Hepatic stellate cell (primary cell): ENCODE measurements at regions not wholly inside any gene's neighbourhood (a gene's known extent, or its start where the extent isn't known, plus 50 kb on each side); places are given as distances from the start of the nearest gene placed in this dataset.

Experiments
- DNase-seq: peaks from one replicate; pipeline ENCODE4 v3.0.0; 2011; ENCODE audit warnings: low spot score

DNA sequence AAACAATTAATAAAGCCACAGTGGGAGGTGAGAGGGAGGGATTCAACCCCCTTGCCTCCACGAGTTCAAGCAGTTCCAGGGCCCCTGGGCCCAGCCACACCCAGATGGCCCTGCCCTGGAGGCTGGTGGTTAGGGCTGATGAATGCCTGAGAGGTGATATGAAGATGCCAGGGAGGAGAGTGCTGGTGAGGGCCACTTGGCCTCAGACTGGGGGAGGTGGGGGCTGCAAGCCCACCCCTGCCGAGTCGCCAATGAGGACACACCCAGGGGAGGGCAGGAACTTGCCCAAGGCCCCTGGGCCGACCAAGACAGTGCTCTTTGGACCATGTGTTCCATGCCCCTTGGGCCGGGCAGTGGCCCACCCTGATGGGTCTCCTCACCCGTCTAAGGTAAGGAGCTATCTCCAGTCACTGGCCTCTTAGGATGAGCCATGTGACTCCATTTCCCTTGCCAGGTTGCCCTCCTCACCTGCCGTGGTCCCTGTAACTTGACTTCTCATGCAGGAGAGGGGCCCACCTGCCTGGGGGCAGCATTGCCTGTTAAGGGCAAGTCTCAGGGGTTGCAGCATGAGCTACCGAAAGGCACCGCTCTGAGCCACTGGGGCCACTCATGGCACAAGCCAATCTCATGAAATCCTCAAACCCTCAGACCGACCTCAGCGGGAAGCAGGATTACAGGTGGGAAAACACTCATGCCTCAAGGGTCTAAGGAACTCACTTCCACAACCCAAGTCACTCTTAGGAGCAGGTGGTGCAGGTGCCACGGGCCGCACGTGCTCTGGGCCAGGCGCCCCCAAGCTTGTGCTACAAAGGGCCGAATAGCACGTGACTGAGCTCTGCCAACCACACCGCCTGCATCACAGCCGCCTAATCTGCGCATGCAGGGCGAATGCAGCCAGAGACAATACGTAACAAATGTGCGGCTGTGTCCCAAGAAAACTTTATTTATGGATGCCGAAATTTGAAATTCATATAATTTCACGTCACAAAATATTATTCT is 147.4 kb upstream of the MLN start:
- DNase-seq = no peak

DNA sequence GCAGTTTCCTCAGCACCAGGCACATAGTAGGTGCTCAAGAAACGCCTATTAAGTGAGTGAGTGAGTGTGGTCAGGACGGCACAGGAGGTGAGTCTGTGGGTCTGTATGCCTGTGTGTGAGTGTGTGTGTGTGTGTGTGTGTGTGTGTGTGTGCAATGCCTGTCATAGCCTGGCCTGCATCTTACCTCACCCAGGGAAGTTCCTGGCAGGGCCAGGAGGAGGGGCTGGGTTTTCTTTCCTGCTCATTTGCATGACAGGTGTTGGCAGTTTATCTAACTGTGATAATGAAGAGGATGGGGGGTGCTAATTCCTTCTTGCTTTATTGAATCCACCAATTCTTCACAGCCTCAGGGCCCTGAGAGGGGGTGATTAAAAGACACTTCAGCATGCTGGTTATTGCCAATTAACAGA is 146.7 kb upstream of the MLN start:
- no peak for DNase-seq

- no peak for DNase-seq
Measured at GRCh38 chr6:33949877-33950435, 146.2 kb upstream of the MLN start.

DNA sequence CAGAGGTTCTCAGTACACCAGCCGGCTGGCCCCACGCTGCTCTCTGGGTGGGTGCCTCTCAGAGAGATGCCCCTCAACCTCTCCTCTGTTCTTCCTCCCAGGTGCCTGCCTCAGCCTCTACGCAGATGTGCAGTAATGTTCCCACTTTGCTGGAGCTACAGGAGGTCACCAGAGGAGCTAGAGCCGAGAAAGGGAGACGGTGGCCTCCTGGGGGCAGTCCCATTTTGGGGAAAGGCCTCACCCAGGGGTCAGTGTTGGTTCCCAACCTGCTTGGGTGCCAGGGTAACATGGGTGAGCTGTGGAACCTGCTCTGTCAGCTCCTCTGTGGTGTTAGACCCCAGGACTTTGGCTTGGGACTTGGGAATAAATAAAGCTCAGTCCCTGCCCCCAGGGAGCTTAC is 145.3 kb upstream of the MLN start:
- no peak for DNase-seq

GRCh38 chr6:33947916-33948594 is 144.3 kb upstream of the MLN start:
- DNase-seq = no peak

DNA sequence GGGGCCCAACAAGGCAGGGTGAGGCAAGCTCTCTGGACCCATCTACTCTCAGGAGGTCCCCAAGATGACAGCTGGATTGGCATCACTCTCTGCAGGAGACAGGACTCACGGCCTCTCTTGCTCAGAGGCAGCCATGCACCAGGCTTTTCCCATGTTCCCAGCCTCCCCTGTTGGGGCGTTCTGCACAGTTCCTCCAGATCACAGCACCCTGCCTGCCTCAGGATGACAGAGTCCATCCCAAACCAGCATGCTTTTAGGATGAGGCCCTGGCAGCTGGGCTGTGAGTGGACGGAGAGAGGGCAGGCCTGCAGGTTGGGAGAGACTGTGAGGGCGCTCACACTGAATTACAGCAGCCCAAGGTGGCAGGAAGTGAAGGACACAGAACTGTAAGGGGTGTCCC is 143.2 kb upstream of the MLN start:
- DNase-seq = no peak

DNA sequence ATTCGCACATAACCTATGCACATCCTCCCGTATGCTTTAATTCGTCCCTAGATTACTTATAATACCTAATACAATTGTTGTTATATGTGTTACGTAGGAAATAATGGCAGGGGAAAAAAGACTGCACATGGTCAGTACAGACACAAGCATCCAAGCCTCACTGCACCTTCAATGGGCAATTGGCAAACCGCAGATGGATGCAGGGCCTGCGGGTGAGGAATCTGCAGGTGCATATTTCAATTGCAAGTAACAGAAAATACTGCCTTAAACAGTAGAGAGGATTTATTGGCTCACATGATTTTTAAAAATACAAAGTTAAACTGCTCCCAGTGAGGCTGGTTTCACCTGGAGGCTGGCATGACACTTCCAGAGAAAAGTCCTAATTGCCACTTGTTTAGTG is 142.1 kb upstream of the MLN start:
- no peak for DNase-seq

DNA sequence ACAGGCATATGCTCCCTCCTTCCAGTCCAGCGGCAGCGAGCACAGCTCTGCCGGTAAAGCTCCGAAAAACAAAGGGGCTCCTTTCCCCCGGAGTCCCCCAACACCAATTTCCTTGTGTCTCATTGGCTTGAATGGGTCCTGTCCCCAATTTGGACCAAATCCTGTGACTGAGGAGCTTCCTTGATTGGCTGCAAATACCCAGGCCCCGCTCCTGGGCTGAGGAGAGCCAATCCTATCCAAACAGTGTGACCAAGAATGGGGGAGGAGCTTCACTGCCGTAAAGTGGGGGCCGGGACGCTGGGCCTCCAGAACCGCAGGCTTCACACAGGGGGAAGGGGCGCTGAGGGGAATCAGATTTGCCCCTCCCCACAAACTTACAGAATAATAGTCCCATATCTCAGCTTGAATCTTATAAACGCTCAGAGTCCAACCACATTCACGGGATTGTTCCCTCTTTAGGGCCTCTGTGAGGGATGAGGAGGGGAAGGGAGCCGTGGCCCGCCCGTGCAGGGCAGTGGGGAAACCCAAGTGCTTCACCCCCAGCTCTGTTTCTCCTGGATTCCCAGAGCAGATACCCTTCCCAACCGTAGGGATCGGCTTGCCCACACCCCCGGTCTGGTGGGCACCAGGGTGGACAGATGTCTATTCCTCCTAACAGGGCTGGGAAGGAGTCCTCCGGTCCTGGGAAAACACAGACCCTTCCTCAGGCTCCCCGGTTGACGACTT is 141.0 kb upstream of the MLN start:
- no peak for DNase-seq

DNA sequence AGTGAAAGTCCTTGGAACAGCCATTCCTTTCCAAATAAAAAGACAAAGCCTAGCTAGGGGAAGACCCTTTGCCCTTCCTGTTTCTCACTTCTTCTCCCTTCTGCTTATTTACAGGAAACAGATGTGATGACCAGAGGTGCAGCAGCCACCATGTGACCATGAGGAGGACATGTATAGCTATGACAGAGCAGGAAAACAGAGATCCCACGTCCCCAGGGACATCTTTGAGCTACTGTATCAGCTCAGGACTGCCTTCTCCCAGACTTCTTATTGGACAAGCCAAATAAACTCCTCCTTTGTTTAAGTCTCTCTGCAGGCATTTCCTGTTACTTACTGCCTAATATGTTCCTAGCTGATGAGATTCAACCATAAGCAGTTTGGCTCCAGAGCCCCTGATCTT is 133.1 kb upstream of the MLN start:
- DNase-seq = no peak

DNA sequence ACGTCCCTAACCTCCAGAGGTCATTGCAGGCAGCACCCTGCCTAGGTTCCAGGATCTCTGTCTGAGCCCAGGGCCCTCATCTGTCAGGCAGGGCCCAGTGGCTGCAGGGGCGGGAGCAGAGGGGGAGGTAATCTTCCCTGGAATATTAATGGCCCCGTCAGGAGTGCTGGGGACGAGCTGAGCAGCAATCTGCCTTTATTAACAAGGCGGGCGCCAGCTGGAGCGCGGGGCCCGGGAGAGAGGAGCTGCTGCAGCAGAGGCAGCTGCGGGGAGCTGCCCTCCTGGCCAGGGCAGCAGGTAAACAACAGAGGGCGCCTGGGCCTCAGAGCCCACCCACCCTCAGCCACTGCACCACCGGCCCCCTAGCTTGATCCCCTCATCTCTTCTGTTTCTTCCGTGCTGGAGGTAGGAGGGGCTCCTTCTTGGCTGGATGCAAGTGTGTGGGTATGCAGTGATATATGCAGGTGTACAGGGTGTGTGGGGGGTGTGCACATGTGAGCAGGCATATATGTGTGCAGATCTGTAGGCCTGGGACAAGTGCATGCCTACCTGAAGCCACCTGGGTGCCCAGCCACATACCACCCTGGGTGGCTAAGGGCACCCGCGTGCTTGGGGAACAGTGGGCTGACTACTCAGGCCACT is 131.8 kb upstream of the MLN start:
- no peak for DNase-seq

- DNase-seq = no peak
Measured at GRCh38 chr6:33934731-33935270, 131.0 kb upstream of the MLN start.

DNA sequence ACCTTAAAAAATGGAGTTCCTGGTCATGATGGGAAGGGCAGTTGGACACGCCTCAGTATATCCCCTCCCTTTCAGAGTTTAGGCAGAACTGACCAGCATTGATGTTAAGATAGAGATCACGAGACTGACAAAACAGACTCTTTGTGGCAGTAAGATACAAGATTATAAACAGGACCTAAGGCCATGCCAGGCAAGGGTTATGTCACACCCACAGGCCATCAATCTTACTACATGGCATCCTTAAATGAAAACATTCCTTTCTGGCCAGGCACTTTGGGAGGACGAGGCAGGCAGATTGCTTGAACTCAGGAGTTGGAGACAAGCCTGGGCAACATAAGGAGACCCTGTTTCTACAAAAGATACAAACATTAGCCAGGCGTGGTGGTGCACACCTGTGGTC is 129.3 kb upstream of the MLN start:
- DNase-seq = no peak

DNA sequence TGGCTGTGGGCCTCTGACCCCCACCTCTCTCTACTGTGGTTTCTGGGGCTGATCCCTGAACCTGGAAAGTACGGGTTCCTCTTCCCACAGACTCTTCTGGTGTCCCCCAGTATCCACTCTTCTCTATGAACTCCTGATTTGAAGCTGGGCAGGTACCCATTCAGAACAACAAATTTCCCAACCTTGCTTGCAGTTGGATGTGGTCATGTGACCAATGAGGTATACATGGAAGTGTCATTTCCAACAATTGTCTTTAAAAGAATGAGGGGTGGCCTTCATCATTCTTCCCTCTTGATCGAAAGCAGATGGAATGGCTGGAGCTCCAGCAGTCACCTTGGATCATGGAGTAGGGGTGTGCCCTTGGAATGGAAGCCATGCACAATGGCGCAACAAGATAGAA is 128.0 kb upstream of the MLN start:
- no peak for DNase-seq

GRCh38 chr6:33929575-33930288 is 125.9 kb upstream of the MLN start:
- DNase-seq = no peak

DNA sequence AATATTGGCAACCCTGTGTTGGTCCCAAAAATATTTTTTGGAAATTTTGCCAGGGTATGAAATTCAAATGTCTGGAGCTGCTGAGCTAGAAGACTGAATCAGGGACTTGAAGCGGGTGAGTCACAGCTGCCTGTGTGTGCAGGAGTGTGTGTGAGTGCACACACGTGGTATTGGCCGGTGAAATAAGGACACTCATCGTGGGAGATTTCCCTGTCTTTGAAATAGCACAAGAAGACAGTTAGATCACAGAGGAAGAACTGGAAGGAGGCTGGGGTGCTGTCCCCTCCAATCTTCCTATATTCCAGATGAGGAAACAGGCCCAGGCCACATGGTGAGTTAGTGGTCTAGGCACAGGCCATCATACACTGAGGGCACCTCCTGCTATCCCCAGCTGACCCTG is 123.8 kb upstream of the MLN start:
- DNase-seq = no peak

DNA sequence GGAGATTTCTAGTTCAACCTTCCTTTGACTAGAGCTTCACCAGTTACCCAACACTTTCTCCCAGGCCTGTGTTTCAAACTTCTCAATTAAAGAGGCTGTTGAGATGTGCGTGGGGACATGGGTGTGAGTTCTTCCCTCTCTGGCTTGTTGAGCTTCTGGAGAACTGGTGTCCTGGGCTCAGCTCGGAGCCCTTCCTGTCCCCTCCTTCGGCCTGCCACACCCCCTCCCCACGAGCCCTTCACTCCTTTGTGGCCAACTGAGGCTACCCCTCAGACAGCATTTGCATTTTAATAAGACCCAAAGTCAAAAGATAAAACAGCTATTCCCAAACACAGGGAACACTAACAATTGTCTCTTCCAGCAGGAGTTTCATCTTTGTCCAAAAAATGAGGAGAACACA is 123.3 kb upstream of the MLN start:
- no peak for DNase-seq

GRCh38 chr6:33926451-33926850 is 122.6 kb upstream of the MLN start:
- DNase-seq = peak; percentile 20

DNA sequence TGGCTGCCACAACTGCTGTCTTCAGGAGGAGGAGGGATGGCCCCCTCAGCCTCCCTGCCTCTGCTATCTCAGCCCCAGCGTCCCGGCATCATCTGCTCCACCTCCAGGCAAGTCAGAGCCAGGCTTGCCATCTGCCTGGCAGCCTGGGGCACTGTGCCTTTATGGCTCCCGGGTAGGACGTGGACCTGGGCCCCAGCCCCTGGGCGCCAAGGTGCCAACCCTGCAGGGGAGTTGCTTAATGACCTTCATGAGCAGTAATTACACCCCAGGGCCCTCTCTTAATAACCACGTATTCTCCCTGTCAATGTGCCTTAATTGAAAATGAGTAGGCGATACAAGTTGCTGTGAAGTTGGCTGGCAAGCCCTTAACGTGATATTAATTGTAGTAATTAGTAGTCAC is 122.1 kb upstream of the MLN start:
- DNase-seq = no peak

- no peak for DNase-seq
Measured at GRCh38 chr6:33925210-33925609, 121.4 kb upstream of the MLN start.

DNA sequence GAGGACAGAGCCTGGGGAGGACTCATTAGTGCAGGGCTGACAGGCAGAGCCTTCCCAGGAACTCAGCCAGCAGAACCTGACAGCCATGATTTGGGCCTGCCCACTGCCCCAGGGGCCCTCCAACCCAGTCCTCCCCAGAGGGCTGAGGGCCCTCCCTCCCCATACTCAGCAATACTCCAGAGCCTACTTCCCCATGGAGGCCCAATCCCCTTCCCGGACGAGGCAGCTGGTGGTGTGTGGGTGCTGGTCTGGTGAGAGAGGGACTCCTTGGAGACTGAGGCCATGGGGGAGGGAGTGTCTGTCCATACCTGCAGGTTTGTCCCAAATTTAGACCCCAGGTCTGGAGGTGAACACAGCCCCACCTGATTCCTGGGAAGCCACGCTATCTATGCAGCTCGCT is 120.9 kb upstream of the MLN start:
- DNase-seq = no peak
